HepG2 (cell line): ENCODE measurements at regions not wholly inside any gene's neighbourhood (a gene's known extent, or its start where the extent isn't known, plus 50 kb on each side); places are given as distances from the start of the nearest gene placed in this dataset.
"Not testable (repeated sequence)": the region's sequence is repeated elsewhere in the genome, so short reads cannot be mapped to it uniquely, and the experiment has no call there.

Source experiments
- ATAC-seq: fragments of 200-7000 bp; cut with Tn5 transposase; 3 replicates; pipeline ENCODE4 v1.9.1; 2020; ENCODE audit warnings: mild to moderate bottlenecking, moderate library complexity
- BruUV-seq: library from RNA; stranded (reverse); fragments of 400-500 nt; replicated peaks from 2 replicates; lab custom pipeline; 2021; lab: Mats Ljungman, UMichigan
- CTCF ChIA-PET: fragments of 300-600 bp; formaldehyde crosslinking; extraction: SDS; loops from one replicate; lab custom pipeline; 2021; ENCODE audit warnings: low total read pairs, inconsistent platforms, low intra/inter-chr PET ratio; lab: Yijun Ruan, JAX
- POLR2A ChIA-PET: fragments of 350-600 bp; sonication (Branson Sonifier 250); formaldehyde crosslinking; loops from one replicate; lab custom pipeline; 2020; ENCODE audit warnings: antibody characterized with exemption, inconsistent platforms; lab: Yijun Ruan, JAX
- DNase-seq: peaks from one replicate; pipeline ENCODE4 v3.0.0-alpha.2; 2015; ENCODE audit warnings: low spot score
- FAIRE-seq: peaks from 3 replicates; lab custom pipeline; 2011; peaks lifted over from hg19 to GRCh38; lab: Jason Lieb, UNC
- H2AFZ ChIP-seq: one replicate; pipeline ENCODE4 v1.6.1; 2011; ENCODE audit warnings: low read length, inconsistent platforms
- H3K27ac ChIP-seq: fragments of 300-600 bp; 3 replicates; pipeline ENCODE4 v1.8.0; 2011; ENCODE audit warnings: mixed run types, mild to moderate bottlenecking, mixed read lengths, low read length, inconsistent platforms; ENCODE audit not compliant: insufficient read depth; ENCODE audit errors: extremely low read length
- H3K27me3 ChIP-seq, 2 experiments: fragments of 200-600 bp in 1 of 2; 2 replicates in 1 of 2; 3 replicates in 1 of 2; pipeline versions ENCODE4 v1.6.0 to v1.8.0; 2011; ENCODE audit warnings: low read length in 2 of 2, mild to moderate bottlenecking in 2 of 2, moderate library complexity in 2 of 2, inconsistent platforms in 1 of 2; ENCODE audit not compliant: insufficient read depth in 2 of 2, control insufficient read depth in 1 of 2
- H3K36me3 ChIP-seq, 2 experiments: fragments of 200-600 bp in 1 of 2; replicated peaks in 1 of 2; 2 replicates in 1 of 2; 3 replicates in 1 of 2; pipeline versions ENCODE4 v1.5.1 to v1.8.0; 2011; ENCODE audit warnings: low read length in 2 of 2, inconsistent platforms in 1 of 2; ENCODE audit not compliant: insufficient read depth in 2 of 2, control insufficient read depth in 1 of 2
- H3K4me1 ChIP-seq: 2 replicates; pipeline ENCODE4 v1.5.1; 2012; ENCODE audit warnings: low read length, inconsistent platforms; ENCODE audit not compliant: insufficient read depth
- H3K4me2 ChIP-seq: 2 replicates; pipeline ENCODE4 v1.6.0; 2011; ENCODE audit warnings: low read depth, low read length, inconsistent platforms
- H3K4me3 ChIP-seq, 3 experiments: fragments of 200-600 bp in 1 of 3; sonication (generic), shearing (Covaris generic) in 1 of 3; replicated peaks in 1 of 3; 2 replicates each; pipeline ENCODE4 v1.5.1; 2011 to 2016; ENCODE audit warnings: low read length in 3 of 3, inconsistent platforms in 2 of 3, low read depth in 2 of 3, mild to moderate bottlenecking in 2 of 3, control low read depth in 1 of 3, mixed read lengths in 1 of 3; ENCODE audit not compliant: insufficient read depth in 1 of 3
- H3K79me2 ChIP-seq: one replicate; pipeline ENCODE4 v1.6.1; 2011; ENCODE audit warnings: low read length, inconsistent platforms; ENCODE audit not compliant: insufficient read depth
- H3K9ac ChIP-seq: 2 replicates; pipeline ENCODE4 v1.6.0; 2011; ENCODE audit warnings: mild to moderate bottlenecking, low read depth, low read length, inconsistent platforms; ENCODE audit not compliant: insufficient read depth
- H3K9me3 ChIP-seq: 2 replicates; pipeline ENCODE4 v1.5.1; 2012; ENCODE audit warnings: mild to moderate bottlenecking, low read length
- H4K20me1 ChIP-seq: 2 replicates; pipeline ENCODE4 v1.6.0; 2011; ENCODE audit warnings: inconsistent platforms, mild to moderate bottlenecking, low read length, moderate library complexity; ENCODE audit not compliant: insufficient read depth
- FOXM1 ChIP-seq: sonication (generic); formaldehyde crosslinking; IDR thresholded peaks from 2 replicates; pipeline ENCODE4 v1.5.0; 2020; ENCODE audit warnings: missing genetic modification reagents
- IKZF1 ChIP-seq: fragments of 450-650 bp; IDR thresholded peaks from 2 replicates; pipeline ENCODE4 v1.7.1; 2016
- ISX ChIP-seq: sonication (generic); formaldehyde crosslinking; conservative IDR thresholded peaks from 2 replicates; pipeline ENCODE4 v1.5.0; 2020; ENCODE audit warnings: missing genetic modification reagents
- MNT ChIP-seq: fragments of 450-650 bp; IDR thresholded peaks from 2 replicates; pipeline ENCODE4 v1.6.1; 2016
- NFKB2 ChIP-seq: sonication (generic); formaldehyde crosslinking; IDR thresholded peaks from 2 replicates; pipeline ENCODE4 v1.4.0; 2020; ENCODE audit warnings: missing genetic modification reagents, borderline replicate concordance
- NONO ChIP-seq, 2 experiments: fragments of 450-650 bp in 1 of 2; sonication (generic) in 1 of 2; formaldehyde crosslinking in 1 of 2; IDR thresholded peaks in 1 of 2; conservative IDR thresholded peaks in 1 of 2; 2 replicates each; pipeline versions ENCODE4 v1.6.1 to v1.8.0; 2017 to 2022; ENCODE audit warnings: mild to moderate bottlenecking in 1 of 2, missing genetic modification reagents in 1 of 2, moderate library complexity in 1 of 2
- POLR2G ChIP-seq: fragments of 200-400 bp; formaldehyde crosslinking; IDR thresholded peaks from 2 replicates; pipeline ENCODE4 v1.6.1; 2018; ENCODE audit warnings: mild to moderate bottlenecking, low read depth, low read length, moderate library complexity
- SOX6 ChIP-seq, 2 experiments: fragments of 450-650 bp in 1 of 2; sonication (generic) in 1 of 2; formaldehyde crosslinking in 1 of 2; IDR thresholded peaks; 2 replicates each; pipeline versions ENCODE4 v1.4.0 to v1.6.1; 2017 to 2020; ENCODE audit warnings: antibody characterized with exemption in 1 of 2, mild to moderate bottlenecking in 1 of 2, missing genetic modification reagents in 1 of 2
- ZZZ3 ChIP-seq: sonication (generic); formaldehyde crosslinking; IDR thresholded peaks from 2 replicates; pipeline ENCODE4 v1.4.0; 2020; ENCODE audit warnings: missing genetic modification reagents, mild to moderate bottlenecking, borderline replicate concordance
- WGBS: methylation state at CpG from one replicate; pipeline ENCODE4 v1.1.6; 2017; ENCODE audit warnings: low lambda C conversion rate; 5-methylcytosine and 5-hydroxymethylcytosine counted together
- in situ Hi-C: cut with HindIII; loops from 2 replicates; pipeline ENCODE4 v1.10.0; 2017; ENCODE audit warnings: low pct_unique_long_range_greater_than_20kb; ENCODE audit not compliant: extremely low pct_ligation_motif_present
- intact Hi-C: fragments of 100-400 bp; cut with micrococcal nuclease; formaldehyde crosslinking; loops from one replicate; pipeline ENCODE4 v1.10.0; 2022; ENCODE audit not compliant: unreplicated experiment

GRCh38 chr13:112270951-112271350, 105.2 kb upstream of the SPACA7 start (continued):
- TF ChIP-seq NONO (IDR thresholded peaks at IDR 0.05) (no peak), NONO (CRISPR knock-in tag; conservative IDR thresholded peaks at IDR 0.05) (no peak), NFKB2 (CRISPR knock-in tag) (no peak)

GRCh38 chr13:112286733-112287132, 89.4 kb upstream of the SPACA7 start:
- BruUV-seq, CTCF ChIA-PET, H2AFZ ChIP-seq, ATAC-seq, H3K4me3 ChIP-seq, H3K36me3 ChIP-seq, H3K27ac ChIP-seq, in situ Hi-C loops, H3K4me1 ChIP-seq, POLR2A ChIA-PET, DNase-seq, H3K9me3 ChIP-seq, FAIRE-seq, H3K9ac ChIP-seq, intact Hi-C loops, H3K79me2 ChIP-seq, H4K20me1 ChIP-seq, H3K27me3 ChIP-seq, H3K4me2 ChIP-seq: not testable (repeated sequence)

GRCh38 chr13:112320303-112320702, 55.9 kb upstream of the SPACA7 start:
- Histone ChIP-seq H2AFZ (no peak overlapping the region), H3K9ac (no peak overlapping the region), H3K4me3 (no peak overlapping the region), H3K9me3 (no peaks in the 10 kb centered on the region), H3K27ac (no peak overlapping the region), H3K27me3 (peaks cover 2 to 23% of the 10 kb centered on the region in 2 experiments; a peak in 3 of 5 replicates), H3K79me2 (no peaks in the 10 kb centered on the region), H3K4me1 (no peaks in the 10 kb centered on the region), H3K36me3 (no peaks in the 10 kb centered on the region), H3K4me2 (no peak overlapping the region), H4K20me1 (no peaks in the 10 kb centered on the region)
- 8% methylated on average over 7 of the region's 7 CpGs for WGBS
- intact Hi-C loops = no loop called here
- no peak for DNase-seq
- POLR2A ChIA-PET = no interaction called here
- CTCF ChIA-PET = no interaction called here
- TF ChIP-seq ZZZ3 (CRISPR knock-in tag) = no peak
- no peak for TF ChIP-seq POLR2G
- no peak for TF ChIP-seq ISX (CRISPR knock-in tag)
- peak; percentile 96 for TF ChIP-seq MNT
- no peak for TF ChIP-seq FOXM1
- TF ChIP-seq SOX6 (IDR thresholded peaks at IDR 0.05) = no peak
- no peak for TF ChIP-seq SOX6 (CRISPR knock-in tag; IDR thresholded peaks at IDR 0.05)
- TF ChIP-seq IKZF1 = 0 out of 2 replicates have a peak, but pooled peaks have one; percentile 14
- in situ Hi-C loops = no loop called here
- FAIRE-seq = no peak
- BruUV-seq = no TSS peak
- no peak for ATAC-seq
